NCI-H345 treated with DMSO at 0.1 percent for 48 hours (cell line): ENCODE measurements at regions not wholly inside any gene's neighbourhood (a gene's known extent, or its start where the extent isn't known, plus 50 kb on each side); places are given as distances from the start of the nearest gene placed in this dataset.
A peak's percentile ranks its signal among the peaks of the same experiment; 100 is the strongest.
"Not testable (repeated sequence)": the region's sequence is repeated elsewhere in the genome, so short reads cannot be mapped to it uniquely, and the experiment has no call there.

Experiments
- DNase-seq: peaks from one replicate; lab custom pipeline; 2025; ENCODE audit not compliant: unreplicated experiment; lab: John Stamatoyannopoulos, UW

DNA sequence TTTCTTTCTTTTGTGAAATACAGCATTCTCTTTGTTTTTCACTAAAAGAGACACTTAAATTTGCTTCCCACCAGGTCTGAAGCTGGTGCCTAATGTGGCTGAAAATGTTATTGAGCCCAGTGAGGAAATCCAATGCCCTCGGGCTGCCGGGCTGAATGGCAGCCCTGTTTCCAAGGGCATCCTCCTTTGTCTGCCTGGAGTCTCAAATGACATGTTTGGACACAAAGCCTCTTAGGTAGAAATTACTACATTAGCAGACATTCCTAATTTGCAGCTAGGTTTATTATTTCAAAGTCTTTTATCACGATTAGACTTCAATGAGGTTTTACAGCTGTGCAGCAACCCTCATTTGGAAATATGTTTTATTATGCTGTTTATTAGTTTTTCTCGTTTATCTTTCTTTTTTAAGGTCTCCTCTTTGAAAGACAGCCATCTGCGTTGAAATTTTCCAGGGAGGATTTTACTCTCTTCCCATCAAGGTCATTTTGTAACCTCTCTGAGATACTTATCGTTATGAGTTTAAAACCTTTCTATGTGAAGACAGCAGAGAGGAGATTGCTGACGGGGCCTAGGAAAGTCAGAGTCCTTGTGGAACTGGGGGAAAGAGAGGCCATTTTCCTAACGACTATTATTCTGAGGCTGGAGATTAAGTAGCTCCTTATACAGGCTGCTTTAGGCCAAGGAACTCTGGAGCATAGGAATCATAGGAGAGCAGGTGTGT, 59.0 kb upstream of the ZNF532 start:
- DNase-seq, result peak; percentile 62

DNA sequence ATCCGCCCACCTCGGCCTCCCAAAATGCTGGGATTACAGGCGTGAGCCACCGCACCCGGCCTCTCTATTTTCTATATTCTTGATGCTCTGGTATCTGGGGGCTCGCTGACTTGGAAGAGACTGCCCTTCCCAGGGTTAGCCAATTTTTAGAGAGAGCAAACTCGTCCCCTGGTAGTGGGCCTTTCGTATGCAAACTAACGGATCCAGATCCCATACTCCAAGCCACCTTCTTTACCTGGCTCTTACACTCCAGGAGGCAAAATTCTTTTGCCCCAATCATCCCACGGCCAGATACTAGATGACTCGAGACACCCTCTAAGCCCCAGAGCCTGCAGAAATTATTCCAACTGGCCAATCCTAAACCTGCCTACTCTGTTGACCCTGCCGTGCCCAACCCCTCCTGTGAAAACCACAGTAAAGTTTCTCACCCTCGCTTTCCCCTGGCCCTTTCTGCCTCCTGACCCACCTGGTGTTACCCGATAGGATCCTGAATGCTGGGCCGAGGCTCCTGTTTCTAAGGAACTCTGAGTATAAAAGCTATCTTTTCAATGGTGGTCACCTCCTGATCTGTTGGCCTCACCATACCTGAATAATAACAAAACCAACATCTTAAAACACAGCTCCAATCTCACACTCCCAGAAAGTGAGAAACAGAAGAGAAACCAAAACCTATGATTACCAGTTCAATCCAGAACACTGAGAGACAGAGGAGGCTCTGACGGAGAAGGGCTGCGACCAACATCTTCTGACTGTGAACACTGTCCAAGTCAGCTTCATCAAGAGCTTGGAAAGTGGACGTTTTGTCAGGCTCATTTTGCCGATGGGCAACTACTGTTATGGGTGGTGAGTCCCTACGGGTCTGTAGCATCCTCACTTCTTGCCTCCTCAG, 57.6 kb upstream of the ZNF532 start:
- no peak for DNase-seq

DNA sequence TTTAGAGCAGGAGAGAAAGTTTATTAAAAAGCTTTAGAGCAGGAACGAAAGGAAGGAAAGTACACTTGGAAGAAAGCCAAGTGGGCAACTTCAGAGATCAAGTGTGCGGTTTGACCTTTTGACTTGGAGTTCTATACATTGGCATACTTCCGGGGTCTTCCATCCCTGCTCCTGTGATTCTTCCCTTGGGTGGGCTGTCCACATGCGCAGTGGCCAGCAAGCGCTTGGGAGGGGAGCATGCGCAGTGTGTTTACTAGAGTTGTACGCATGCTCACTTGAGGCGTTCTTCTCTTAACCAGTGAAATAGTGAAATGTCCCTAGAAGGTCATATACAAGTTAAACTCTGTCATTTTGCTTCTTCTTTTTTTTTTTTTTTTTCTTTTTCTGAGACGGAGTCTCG, 56.9 kb upstream of the ZNF532 start:
- no peak for DNase-seq

DNA sequence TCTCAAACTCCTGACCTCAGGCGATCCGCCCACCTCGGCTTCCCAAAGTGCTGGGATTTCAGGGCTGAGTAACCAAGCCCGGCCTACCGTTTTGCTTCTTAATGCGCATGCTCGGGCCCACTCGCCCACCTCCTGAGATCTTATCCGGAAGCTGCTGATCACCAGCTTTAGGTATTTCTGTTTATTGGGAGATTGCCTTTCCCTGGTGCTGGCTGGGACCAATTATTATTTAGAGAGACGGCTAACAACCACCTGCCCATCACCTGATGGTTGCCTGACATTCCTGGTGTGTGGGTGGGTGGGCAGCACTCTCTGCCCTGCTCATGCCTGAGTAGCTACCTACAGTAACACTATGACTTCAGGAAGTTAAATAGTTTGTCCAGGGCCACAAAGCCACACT, 56.3 kb upstream of the ZNF532 start:
- no peak for DNase-seq

DNA sequence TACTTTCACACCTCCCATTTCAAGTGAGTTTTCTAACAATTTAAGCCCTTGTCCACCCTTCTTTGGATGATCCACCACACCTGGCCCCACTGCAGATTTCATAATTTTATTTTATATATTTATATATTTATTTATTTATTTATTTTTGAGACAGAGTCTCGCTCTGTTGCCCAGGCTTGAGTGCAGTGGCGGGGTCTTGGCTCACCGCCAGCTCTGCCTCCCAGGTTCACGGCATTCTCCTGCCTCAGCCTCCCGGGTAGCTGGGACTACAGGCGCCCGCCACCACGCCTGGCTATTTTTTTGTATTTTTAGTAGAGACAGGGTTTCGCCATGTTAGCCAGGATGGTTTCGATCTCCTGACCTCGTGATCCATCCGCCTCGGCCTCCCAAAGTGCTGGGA, 52.8 kb upstream of the ZNF532 start:
- not testable (repeated sequence) for DNase-seq

DNA sequence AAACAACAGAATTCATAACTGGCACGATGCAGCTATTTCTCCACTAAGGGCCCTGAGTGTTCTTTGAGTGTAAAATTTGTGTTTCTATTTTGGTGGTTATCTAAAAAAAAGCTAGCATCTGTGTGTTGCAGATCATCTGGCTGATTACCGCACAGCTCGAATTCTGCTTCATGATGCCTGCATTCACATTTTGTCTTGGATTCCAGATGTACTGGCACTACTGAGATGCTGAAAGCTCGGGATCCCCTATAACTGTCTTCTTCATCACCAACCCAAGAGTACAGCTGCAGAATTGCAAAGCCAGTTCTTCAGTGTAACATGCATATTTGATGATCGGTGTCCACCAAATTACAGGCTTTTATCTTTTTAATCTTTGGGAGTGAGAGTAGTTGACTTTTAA, 51.6 kb upstream of the ZNF532 start:
- DNase-seq, result no peak

- DNase-seq, result no peak
These were observed 51.0 kb upstream of the ZNF532 start for GRCh38 chr18:58813561-58814225.

DNA sequence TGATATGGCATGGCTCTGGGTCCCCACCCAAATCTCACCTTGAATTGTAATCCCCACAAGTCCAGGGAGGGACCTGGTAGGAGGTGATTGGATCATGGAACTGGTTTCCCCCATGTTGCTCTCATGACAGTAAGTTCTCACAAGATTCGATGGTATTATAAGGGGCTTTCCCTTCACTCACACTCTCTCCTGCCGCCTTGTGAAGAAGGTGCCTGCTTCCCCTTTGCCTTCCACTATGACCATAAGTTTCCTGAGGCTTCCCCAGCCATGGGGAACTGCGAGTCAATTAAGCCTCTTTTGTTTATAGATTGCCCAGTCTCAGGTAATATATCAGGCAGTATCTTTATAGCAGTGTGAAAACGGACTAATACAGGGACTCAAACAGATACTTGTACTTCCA, 50.4 kb upstream of the ZNF532 start:
- no peak for DNase-seq
